ENCODE measurements at regions not wholly inside any gene's neighbourhood (a gene's known extent, or its start where the extent isn't known, plus 50 kb on each side); places are given as distances from the start of the nearest gene placed in this dataset.
"Not testable (repeated sequence)": the region's sequence is repeated elsewhere in the genome, so short reads cannot be mapped to it uniquely, and the experiment has no call there.

GRCh38 chr9:30628915-30629567 lies 1755.4 kb upstream of the ACO1 start:
- no peaks in the 10 kb centered on the region for H3K36me3 Mint-ChIP-seq
- no peaks in the 10 kb centered on the region for H3K4me1 Mint-ChIP-seq
- no peaks in the 10 kb centered on the region for H3K27me3 Mint-ChIP-seq
- no peak overlapping the region for H3K4me3 Mint-ChIP-seq
- H3K9me3 Mint-ChIP-seq (ENCODE audit: low read depth), result no peaks in the 10 kb centered on the region
- CTCF ChIA-PET, result no interaction called here
- H3K27ac Mint-ChIP-seq, result no peak overlapping the region
- no peak for ATAC-seq
- no peak for DNase-seq

DNA sequence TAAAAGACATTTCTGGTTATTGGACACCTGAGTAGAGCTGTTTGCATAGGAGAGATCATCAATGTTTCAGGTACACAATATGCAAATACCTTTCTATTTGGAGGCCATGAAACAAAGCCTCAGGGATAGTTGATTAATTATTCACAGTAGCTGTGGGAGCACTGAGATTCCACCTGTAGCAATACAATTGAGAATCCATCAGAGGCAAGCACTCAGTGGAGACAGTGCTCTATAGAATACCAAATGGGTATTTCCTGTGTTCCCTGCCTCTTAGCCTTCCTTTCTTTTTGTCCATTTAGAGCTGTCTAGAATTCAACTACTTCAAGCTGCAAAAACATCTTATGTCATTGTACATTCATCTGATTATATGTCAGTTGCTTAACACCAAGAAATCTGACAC lies 1754.0 kb upstream of the ACO1 start:
- H3K4me3 Mint-ChIP-seq, result no peak overlapping the region
- DNase-seq (no peak), ATAC-seq (no peak)
- H3K27ac Mint-ChIP-seq, result no peak overlapping the region
- no peaks in the 10 kb centered on the region for H3K4me1 Mint-ChIP-seq
- no peaks in the 10 kb centered on the region for H3K36me3 Mint-ChIP-seq
- no peaks in the 10 kb centered on the region for H3K9me3 Mint-ChIP-seq (ENCODE audit: low read depth)
- no peaks in the 10 kb centered on the region for H3K27me3 Mint-ChIP-seq
- CTCF ChIA-PET, result no interaction called here

DNA sequence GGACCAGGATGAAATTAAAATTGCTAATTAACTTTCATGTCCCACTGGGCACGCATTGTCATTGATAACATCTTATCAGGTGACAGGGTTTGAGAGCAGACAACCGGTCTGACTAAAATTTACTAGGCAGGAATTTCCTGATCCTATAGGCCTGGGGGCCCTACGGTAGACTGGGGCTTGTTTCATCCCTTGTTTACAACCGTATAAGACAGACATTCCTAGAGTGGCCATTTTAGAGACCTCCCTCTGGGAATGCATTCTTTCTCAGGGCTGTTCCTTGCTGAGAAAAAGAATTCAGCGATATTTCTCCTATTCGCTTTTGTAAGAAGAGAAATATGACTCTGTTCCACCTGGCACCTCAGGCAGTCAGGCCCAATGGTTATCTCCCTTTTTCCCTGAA lies 1737.8 kb upstream of the ACO1 start:
- H3K4me3 Mint-ChIP-seq; H3K4me1 Mint-ChIP-seq; H3K27me3 Mint-ChIP-seq; CTCF ChIA-PET; ATAC-seq; H3K9me3 Mint-ChIP-seq (ENCODE audit: low read depth); H3K36me3 Mint-ChIP-seq; H3K27ac Mint-ChIP-seq; DNase-seq: not testable (repeated sequence)

DNA sequence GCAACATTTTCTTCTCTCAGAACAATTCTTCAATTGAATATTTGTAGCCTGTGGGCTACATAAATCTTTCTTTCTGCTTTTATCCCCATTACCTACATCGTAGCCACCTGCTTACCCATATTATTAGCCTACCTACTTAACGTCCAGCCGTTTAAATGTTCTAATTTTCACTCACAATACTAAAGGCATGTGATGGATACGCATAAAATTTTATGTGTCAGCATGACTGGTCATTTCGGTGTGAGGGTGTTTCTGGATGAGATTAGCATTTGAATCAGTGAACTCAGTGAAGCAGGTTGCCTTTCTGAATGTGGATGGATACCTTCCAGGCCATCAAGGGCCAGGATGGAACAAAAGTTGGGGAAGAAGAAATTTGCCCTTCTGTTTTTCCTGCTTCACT lies 1722.5 kb upstream of the ACO1 start:
- DNase-seq (no peak), ATAC-seq (no peak)
- H3K27me3 Mint-ChIP-seq, result no peaks in the 10 kb centered on the region
- CTCF ChIA-PET, result no interaction called here
- H3K9me3 Mint-ChIP-seq (ENCODE audit: low read depth), result no peaks in the 10 kb centered on the region
- H3K36me3 Mint-ChIP-seq, result no peaks in the 10 kb centered on the region
- no peak overlapping the region for H3K27ac Mint-ChIP-seq
- no peaks in the 10 kb centered on the region for H3K4me1 Mint-ChIP-seq
- H3K4me3 Mint-ChIP-seq, result no peak overlapping the region

DNA sequence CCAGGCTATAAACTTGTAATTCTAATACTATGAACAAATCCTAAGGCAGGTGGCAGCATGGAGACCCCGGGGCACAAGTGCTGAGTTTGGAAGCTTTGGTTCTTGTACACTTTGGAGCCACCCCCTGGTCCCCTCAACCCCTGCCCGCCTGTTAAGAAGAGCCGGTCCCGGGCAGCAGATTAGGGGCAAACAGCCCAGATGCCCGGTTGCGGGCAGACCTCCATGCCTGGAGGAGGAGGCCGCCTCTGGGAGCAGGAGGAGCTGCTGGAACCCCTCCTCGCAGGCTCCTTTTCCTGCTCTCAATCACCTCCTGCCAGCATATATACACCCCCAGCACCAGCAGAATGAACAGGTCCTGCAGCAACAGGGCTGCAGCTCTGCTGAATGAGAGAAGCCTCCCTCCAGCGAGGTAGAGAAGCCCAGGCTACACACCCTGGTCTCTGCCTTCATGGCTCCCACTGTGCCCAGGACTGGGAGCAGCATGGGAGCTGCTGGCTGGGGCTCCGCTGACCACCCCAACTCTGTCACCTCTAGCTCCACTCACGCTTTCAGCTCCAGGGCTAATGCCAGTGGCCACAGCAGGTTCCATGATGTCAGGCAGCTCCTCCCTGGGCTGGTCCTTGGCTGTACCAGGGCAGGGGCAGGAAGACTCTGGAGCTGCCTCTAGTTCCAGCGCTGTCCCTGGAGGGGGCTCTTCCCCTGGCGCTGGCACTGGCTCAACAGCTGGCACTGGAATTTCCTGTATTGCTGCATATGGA lies 1713.5 kb upstream of the ACO1 start:
- H3K27me3 Mint-ChIP-seq, result no peaks in the 10 kb centered on the region
- DNase-seq (no peak), ATAC-seq (no peak)
- H3K27ac Mint-ChIP-seq, result no peak overlapping the region
- no peaks in the 10 kb centered on the region for H3K36me3 Mint-ChIP-seq
- no peak overlapping the region for H3K4me3 Mint-ChIP-seq
- no peaks in the 10 kb centered on the region for H3K9me3 Mint-ChIP-seq (ENCODE audit: low read depth)
- H3K4me1 Mint-ChIP-seq, result no peaks in the 10 kb centered on the region
- CTCF ChIA-PET, result no interaction called here

DNA sequence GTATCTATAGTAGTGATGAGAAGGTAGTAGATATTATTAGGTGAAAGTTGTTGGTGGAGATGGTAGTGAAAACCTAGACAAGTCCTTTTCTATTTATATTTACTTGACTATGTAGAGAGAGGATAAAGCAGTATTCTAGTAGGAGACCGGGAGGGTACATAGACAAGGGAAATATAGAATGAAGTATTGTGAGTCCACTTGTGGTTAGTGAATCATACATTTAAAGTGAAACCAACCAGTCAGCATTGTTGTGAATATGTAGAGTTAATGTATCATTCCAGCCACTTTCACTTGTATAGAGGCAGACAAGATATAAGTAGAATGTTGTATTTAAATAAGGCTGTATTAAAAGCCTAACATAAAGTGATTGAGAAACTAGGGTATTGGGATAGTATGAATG lies 1711.3 kb upstream of the ACO1 start:
- no peaks in the 10 kb centered on the region for H3K36me3 Mint-ChIP-seq
- no peak overlapping the region for H3K27ac Mint-ChIP-seq
- no peak overlapping the region for H3K4me3 Mint-ChIP-seq
- ATAC-seq, result no peak
- CTCF ChIA-PET, result no interaction called here
- no peak for DNase-seq
- no peaks in the 10 kb centered on the region for H3K9me3 Mint-ChIP-seq (ENCODE audit: low read depth)
- H3K4me1 Mint-ChIP-seq, result no peaks in the 10 kb centered on the region
- H3K27me3 Mint-ChIP-seq, result no peaks in the 10 kb centered on the region

GRCh38 chr9:30676651-30677050 lies 1707.8 kb upstream of the ACO1 start:
- DNase-seq, result no peak
- Mint-ChIP-seq H3K4me3 (no peak overlapping the region), H3K9me3 (ENCODE audit: low read depth) (no peaks in the 10 kb centered on the region), H3K27ac (no peak overlapping the region), H3K27me3 (no peaks in the 10 kb centered on the region), H3K36me3 (no peaks in the 10 kb centered on the region), H3K4me1 (no peaks in the 10 kb centered on the region)
- CTCF ChIA-PET, result no interaction called here
- no peak for ATAC-seq

GRCh38 chr9:30677221-30677620 lies 1707.2 kb upstream of the ACO1 start:
- Mint-ChIP-seq H3K4me1 (no peaks in the 10 kb centered on the region), H3K36me3 (no peaks in the 10 kb centered on the region), H3K4me3 (no peak overlapping the region), H3K9me3 (ENCODE audit: low read depth) (no peaks in the 10 kb centered on the region), H3K27me3 (no peaks in the 10 kb centered on the region), H3K27ac (no peak overlapping the region)
- CTCF ChIA-PET, result no interaction called here
- ATAC-seq (no peak), DNase-seq (no peak)

- Mint-ChIP-seq H3K4me3 (no peak overlapping the region), H3K36me3 (no peaks in the 10 kb centered on the region), H3K27me3 (no peaks in the 10 kb centered on the region), H3K27ac (no peak overlapping the region), H3K4me1 (no peaks in the 10 kb centered on the region), H3K9me3 (ENCODE audit: low read depth) (peaks cover 3% of the 10 kb centered on the region)
- ATAC-seq (no peak), DNase-seq (no peak)
- CTCF ChIA-PET, result no interaction called here
Measured at GRCh38 chr9:30688801-30689200, 1695.6 kb upstream of the ACO1 start.

- CTCF ChIA-PET, result no interaction called here
- H3K9me3 Mint-ChIP-seq (ENCODE audit: low read depth), result no peaks in the 10 kb centered on the region
- no peaks in the 10 kb centered on the region for H3K4me1 Mint-ChIP-seq
- H3K27ac Mint-ChIP-seq, result no peak overlapping the region
- no peaks in the 10 kb centered on the region for H3K27me3 Mint-ChIP-seq
- H3K36me3 Mint-ChIP-seq, result no peaks in the 10 kb centered on the region
- ATAC-seq (no peak), DNase-seq (no peak)
- H3K4me3 Mint-ChIP-seq, result no peak overlapping the region
Measured at GRCh38 chr9:30697958-30698357, 1686.5 kb upstream of the ACO1 start.

DNA sequence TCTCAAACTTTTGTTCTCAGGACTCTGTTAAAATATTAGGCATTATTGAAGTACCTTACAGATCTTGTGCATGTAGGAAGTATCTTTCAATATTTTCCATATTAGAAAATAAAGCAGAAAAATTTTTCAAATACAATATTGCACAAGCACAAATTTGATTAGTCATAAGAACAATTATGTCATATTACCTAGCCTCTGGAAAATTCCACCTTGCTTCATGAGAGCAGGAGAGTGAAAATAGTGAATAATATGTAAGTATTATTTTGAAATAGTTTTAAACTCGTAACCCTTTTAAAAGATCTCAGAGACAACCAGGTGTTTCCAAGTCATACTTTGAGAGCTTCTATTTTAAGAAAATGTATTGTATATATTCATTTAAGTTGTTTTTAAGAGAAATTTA lies 1672.9 kb upstream of the ACO1 start:
- no peaks in the 10 kb centered on the region for H3K9me3 Mint-ChIP-seq (ENCODE audit: low read depth)
- H3K27me3 Mint-ChIP-seq, result no peaks in the 10 kb centered on the region

DNA sequence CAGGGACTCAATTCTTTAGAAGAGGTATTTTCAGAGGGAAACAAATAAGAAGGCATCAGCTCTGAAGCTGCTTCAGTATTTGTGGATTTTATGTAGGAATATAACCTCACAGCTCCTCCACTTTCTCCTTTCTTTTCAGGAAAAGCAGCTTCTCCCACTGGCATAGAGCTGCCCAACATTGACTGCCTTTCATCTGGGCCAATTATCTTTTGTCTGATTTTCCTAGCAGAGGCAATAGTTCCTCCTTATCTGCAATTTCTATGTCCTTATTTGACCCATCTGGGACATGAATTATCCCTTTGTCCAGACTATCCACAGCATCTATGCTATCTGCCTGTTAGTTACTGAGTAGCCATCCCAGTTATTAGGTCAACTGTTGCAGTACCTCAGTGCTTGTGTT lies 1671.2 kb upstream of the ACO1 start:
- no peaks in the 10 kb centered on the region for H3K36me3 Mint-ChIP-seq
- H3K27me3 Mint-ChIP-seq, result no peaks in the 10 kb centered on the region
- H3K27ac Mint-ChIP-seq, result no peak overlapping the region
- no peaks in the 10 kb centered on the region for H3K9me3 Mint-ChIP-seq (ENCODE audit: low read depth)
- CTCF ChIA-PET, result no interaction called here
- no peak overlapping the region for H3K4me3 Mint-ChIP-seq
- DNase-seq (no peak), ATAC-seq (no peak)
- no peaks in the 10 kb centered on the region for H3K4me1 Mint-ChIP-seq

More for the DNA sequence above, 1672.9 kb upstream of the ACO1 start:
- ATAC-seq (no peak), DNase-seq (no peak)
- H3K4me3 Mint-ChIP-seq, result no peak overlapping the region
- H3K27ac Mint-ChIP-seq, result no peak overlapping the region
- CTCF ChIA-PET, result no interaction called here
- H3K4me1 Mint-ChIP-seq, result no peaks in the 10 kb centered on the region
- no peaks in the 10 kb centered on the region for H3K36me3 Mint-ChIP-seq

DNA sequence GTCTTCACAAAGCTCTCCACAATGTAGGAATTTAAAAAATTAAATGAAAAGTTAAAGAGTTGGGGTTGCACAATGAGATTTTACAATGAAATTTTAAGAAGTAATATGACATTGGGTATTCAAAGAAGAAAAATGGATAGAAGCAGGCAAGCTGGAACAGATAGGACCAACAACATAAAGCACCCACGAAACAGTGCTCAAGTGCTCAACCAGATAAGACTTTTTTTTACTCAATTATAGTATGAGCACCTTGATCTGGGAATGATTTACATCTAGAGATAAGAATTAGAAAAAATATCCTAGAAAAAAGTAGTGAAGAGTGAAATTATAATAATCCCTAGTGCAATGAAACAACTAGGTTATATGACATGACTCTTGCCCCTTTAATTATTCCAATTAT lies 1670.1 kb upstream of the ACO1 start:
- no peak for ATAC-seq
- CTCF ChIA-PET, result no interaction called here
- Mint-ChIP-seq H3K27me3 (no peaks in the 10 kb centered on the region), H3K4me3 (no peak overlapping the region), H3K27ac (no peak overlapping the region), H3K9me3 (ENCODE audit: low read depth) (no peaks in the 10 kb centered on the region), H3K36me3 (no peaks in the 10 kb centered on the region), H3K4me1 (no peaks in the 10 kb centered on the region)
- no peak for DNase-seq

- DNase-seq, result no peak
- ATAC-seq, result no peak
- Mint-ChIP-seq H3K27me3 (no peaks in the 10 kb centered on the region), H3K4me3 (no peak overlapping the region), H3K9me3 (ENCODE audit: low read depth) (no peaks in the 10 kb centered on the region), H3K36me3 (no peaks in the 10 kb centered on the region), H3K4me1 (no peaks in the 10 kb centered on the region), H3K27ac (no peak overlapping the region)
- CTCF ChIA-PET, result no interaction called here
Measured at GRCh38 chr9:30718483-30718882, 1666.0 kb upstream of the ACO1 start.

DNA sequence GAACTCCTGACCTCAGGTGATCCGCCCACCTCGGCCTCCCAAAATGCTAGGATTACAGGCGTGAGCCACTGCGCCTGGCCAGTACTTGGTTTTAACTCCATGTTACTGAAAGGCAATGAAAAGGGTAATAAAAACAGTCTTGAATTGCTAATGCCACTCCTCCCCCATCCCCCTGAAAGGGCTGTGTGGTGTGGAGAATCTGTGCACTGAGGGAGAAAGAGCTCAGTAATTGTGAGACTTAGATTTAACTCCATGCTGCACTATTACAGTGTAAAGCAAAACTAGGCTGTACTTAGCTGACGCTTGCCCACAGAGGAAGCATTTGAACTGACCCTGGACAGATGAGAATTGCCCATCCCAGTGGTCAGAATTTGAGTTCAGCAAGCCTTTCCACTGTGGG lies 1662.4 kb upstream of the ACO1 start:
- H3K36me3 Mint-ChIP-seq, result no peaks in the 10 kb centered on the region
- H3K9me3 Mint-ChIP-seq (ENCODE audit: low read depth), result no peaks in the 10 kb centered on the region
- no peak overlapping the region for H3K27ac Mint-ChIP-seq
- CTCF ChIA-PET, result no interaction called here
- no peaks in the 10 kb centered on the region for H3K4me1 Mint-ChIP-seq
- no peak overlapping the region for H3K4me3 Mint-ChIP-seq
- H3K27me3 Mint-ChIP-seq, result no peaks in the 10 kb centered on the region
- DNase-seq (no peak), ATAC-seq (no peak)

All from activated CD8-positive, alpha-beta memory T cell treated with anti-CD3 and anti-CD28 coated beads, Interleukin-2, amount 10 ng/mL, durations not matched to agents 7 days and 5 days (primary cell).